ENCODE measurements at regions not wholly inside any gene's neighbourhood (a gene's known extent, or its start where the extent isn't known, plus 50 kb on each side); places are given as distances from the start of the nearest gene placed in this dataset.
A peak's percentile ranks its signal among the peaks of the same experiment; 100 is the strongest.

DNA sequence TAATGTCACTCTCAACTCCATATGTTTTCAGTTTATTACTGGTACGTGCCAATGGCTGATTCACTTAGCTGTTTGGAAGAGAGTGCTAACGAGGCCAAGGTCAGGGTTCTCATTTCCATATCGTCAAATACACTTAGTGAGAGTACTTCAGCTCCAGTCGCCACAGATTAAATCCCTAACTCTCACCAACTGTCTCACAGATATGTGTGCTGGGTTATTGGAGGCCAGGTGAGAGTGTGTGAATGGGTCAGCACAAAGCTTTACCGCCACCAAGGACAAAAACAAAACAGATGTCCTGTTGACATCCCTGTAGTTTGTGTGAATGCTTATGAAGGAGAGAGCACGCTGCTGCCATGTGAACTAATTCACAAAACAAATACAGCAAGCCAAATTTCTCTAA is 133.5 kb upstream of the TBL1XR1 start:
- intact Hi-C loops (cut with DNase I), result no loop called here
- no peaks in the 10 kb centered on the region for H3K27me3 ChIP-seq
- ATAC-seq (peak; percentile 69 to 85 (median 77)), FAIRE-seq (no peak), DNase-seq (peak in 2 of 6 donors; percentile 9 to 17)
- WGBS, 2 donors, result 39 to 50% methylated on average over 6 of the region's 6 CpGs
- H3K36me3 ChIP-seq, result no peaks in the 10 kb centered on the region
- no peak overlapping the region for H3K4me3 ChIP-seq
- no peak overlapping the region for H3K27ac ChIP-seq
- no peaks in the 10 kb centered on the region for H3K9me3 ChIP-seq
- no peaks in the 10 kb centered on the region for H3K4me1 ChIP-seq
- TF ChIP-seq CTCF (IDR thresholded peaks at IDR 0.05), result no peak

GRCh38 chr3:177331203-177331835 is 134.0 kb upstream of the TBL1XR1 start:
- intact Hi-C loops (cut with DNase I), result no loop called here
- ATAC-seq, result no peak
- Histone ChIP-seq H3K4me3 (no peak overlapping the region), H3K27me3 (no peaks in the 10 kb centered on the region), H3K4me1 (no peaks in the 10 kb centered on the region), H3K9me3 (no peaks in the 10 kb centered on the region), H3K36me3 (no peaks in the 10 kb centered on the region), H3K27ac (no peak overlapping the region)
- no peak for DNase-seq
- TF ChIP-seq CTCF (IDR thresholded peaks at IDR 0.05), result no peak
- FAIRE-seq, result no peak
- WGBS, 2 donors, result 95 to 96% methylated on average over 3 of the region's 3 CpGs

GRCh38 chr3:177332955-177333354 is 135.7 kb upstream of the TBL1XR1 start:
- WGBS, 2 donors, result 80 to 82% methylated on average over 2 of the region's 2 CpGs
- H3K27ac ChIP-seq, result no peak overlapping the region
- H3K4me3 ChIP-seq, result no peak overlapping the region
- H3K9me3 ChIP-seq, result no peaks in the 10 kb centered on the region
- intact Hi-C loops (cut with DNase I), result no loop called here
- ATAC-seq, result no peak
- no peaks in the 10 kb centered on the region for H3K36me3 ChIP-seq
- H3K4me1 ChIP-seq, result no peaks in the 10 kb centered on the region
- no peak for DNase-seq
- no peak for FAIRE-seq
- no peaks in the 10 kb centered on the region for H3K27me3 ChIP-seq
- no peak for TF ChIP-seq CTCF (IDR thresholded peaks at IDR 0.05)

GRCh38 chr3:177333533-177334520 is 136.5 kb upstream of the TBL1XR1 start:
- TF ChIP-seq CTCF (IDR thresholded peaks at IDR 0.05), result no peak
- no peaks in the 10 kb centered on the region for H3K27me3 ChIP-seq
- no peak overlapping the region for H3K27ac ChIP-seq
- no peaks in the 10 kb centered on the region for H3K4me1 ChIP-seq
- no peaks in the 10 kb centered on the region for H3K36me3 ChIP-seq
- intact Hi-C loops (cut with DNase I), result no loop called here
- no peaks in the 10 kb centered on the region for H3K9me3 ChIP-seq
- no peak for DNase-seq
- 70 to 75% methylated on average over 7 of the region's 7 CpGs for WGBS, 2 donors
- peak in 2 of 4 donors; percentile 25 to 29 for ATAC-seq
- H3K4me3 ChIP-seq, result no peak overlapping the region
- no peak for FAIRE-seq

Measured in pancreas (tissue), 10 donors.